Fibroblast of villous mesenchyme (primary cell): ENCODE measurements at regions not wholly inside any gene's neighbourhood (a gene's known extent, or its start where the extent isn't known, plus 50 kb on each side); places are given as distances from the start of the nearest gene placed in this dataset.

Experiments
- DNase-seq: peaks from one replicate; pipeline ENCODE4 v3.0.0-alpha.2; 2010; ENCODE audit warnings: low read depth
- H3K4me3 ChIP-seq: 2 replicates; pipeline ENCODE4 v1.5.1; 2011; ENCODE audit warnings: low read depth, mild to moderate bottlenecking, low read length
- TF ChIP-seq, protein P1 (sequence below): IDR thresholded peaks from 2 replicates; pipeline ENCODE4 v1.5.1; 2012; ENCODE audit warnings: low read depth, mild to moderate bottlenecking, low read length; ENCODE audit not compliant: insufficient read depth

DNA sequence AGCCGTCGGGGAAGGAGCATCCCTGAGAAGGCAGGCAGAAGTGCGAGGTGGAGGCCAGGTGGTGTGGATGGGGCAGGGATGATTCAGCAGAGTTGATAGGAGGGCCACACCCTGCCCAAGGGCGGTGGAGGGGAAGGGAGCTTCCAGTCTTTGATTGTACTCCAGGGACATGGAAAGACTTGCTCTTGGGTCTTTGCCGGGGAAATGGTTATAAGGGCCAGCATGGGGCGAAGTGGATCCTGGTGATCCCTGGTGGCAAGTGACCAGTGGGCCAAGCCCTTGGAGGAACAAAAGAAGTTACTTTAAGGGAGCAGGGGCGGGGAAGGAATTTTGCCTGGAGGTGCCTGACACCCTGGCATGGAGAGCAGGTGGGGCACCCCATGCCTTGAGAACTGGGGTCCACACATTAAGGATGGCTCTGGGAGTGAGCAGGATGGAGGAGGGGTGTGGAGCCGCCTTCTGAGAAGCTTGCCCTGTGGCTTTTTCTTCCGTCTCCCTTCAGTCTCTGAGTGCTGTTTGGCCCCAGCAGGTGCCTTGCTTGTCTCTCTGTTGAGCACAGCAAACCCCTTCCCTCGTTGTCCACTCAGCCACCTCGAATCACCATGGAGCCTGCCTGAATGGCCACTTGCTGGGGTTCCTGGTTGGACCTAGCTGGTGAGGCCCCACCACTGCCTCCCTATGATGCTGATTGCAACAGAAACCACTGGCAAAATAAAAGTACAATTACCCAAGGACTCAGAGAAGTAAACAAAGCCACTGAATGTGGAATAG is 83.9 kb downstream of the RAMP3 start:
- DNase-seq = no peak
- TF ChIP-seq, protein P1, sequence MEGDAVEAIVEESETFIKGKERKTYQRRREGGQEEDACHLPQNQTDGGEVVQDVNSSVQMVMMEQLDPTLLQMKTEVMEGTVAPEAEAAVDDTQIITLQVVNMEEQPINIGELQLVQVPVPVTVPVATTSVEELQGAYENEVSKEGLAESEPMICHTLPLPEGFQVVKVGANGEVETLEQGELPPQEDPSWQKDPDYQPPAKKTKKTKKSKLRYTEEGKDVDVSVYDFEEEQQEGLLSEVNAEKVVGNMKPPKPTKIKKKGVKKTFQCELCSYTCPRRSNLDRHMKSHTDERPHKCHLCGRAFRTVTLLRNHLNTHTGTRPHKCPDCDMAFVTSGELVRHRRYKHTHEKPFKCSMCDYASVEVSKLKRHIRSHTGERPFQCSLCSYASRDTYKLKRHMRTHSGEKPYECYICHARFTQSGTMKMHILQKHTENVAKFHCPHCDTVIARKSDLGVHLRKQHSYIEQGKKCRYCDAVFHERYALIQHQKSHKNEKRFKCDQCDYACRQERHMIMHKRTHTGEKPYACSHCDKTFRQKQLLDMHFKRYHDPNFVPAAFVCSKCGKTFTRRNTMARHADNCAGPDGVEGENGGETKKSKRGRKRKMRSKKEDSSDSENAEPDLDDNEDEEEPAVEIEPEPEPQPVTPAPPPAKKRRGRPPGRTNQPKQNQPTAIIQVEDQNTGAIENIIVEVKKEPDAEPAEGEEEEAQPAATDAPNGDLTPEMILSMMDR = no peak
- no peak overlapping the region for H3K4me3 ChIP-seq

DNA sequence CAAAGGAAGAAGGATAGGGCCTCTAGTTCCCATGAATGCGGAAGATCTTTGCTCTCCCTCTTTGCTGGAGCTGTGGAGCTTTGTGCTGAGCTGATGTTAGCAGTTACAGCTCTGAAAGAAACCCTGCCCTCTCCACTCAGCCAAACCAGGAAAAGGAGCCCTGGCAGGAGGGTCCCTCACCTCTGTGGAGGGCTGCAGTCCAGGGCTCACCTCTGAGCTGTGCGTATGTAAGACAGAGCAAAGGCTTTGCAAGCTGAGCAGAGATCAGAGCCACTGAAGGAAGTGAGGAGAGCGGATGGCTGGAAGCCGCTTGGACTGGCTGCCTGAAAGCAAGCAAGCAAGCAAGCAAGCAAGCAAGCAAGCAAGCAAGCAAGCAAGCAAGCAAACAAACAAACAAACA is 84.7 kb downstream of the RAMP3 start:
- TF ChIP-seq, protein P1 = no peak
- H3K4me3 ChIP-seq = no peak overlapping the region
- DNase-seq = no peak

DNA sequence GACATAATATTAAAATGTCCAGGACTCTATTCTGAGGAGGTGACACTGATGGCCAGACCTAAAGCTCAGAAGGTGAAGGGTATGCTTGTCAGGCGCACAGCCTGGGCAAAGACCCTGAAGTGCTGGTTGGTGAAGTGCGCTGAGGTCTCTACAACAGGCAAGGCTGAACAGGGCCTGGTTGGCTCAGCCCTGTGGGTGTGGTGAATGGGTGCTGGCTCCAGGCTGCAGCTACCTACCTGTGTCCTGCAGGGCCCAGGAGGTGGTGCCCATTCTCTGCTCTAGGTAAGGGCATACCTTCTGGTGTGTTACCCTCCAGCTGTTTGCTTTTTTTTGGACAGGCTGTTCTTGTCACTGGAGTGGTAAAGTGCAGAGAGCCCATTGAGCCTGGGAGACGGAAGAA is 85.1 kb downstream of the RAMP3 start:
- TF ChIP-seq, protein P1 = no peak
- DNase-seq = no peak
- no peak overlapping the region for H3K4me3 ChIP-seq

DNA sequence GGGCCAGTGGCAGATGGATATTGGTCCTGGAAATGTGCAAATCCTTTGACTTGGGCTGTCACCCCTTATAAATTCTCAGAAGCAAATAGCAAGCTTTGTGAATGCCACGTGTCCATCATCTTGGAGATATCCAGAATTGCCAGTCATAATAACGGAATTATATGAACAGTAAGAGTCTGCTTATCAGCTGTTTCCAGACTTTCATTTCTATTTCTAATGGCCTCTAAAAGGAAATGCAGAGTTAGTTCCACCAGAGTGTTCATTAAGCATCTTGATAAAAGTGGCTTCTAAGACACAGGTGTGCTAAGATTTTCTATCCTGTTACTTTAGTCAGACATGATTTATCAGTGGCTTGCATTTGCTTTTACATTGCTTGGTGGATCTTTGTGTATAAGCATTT is 87.4 kb downstream of the RAMP3 start:
- TF ChIP-seq, protein P1 = no peak
- H3K4me3 ChIP-seq = no peak overlapping the region
- no peak for DNase-seq

DNA sequence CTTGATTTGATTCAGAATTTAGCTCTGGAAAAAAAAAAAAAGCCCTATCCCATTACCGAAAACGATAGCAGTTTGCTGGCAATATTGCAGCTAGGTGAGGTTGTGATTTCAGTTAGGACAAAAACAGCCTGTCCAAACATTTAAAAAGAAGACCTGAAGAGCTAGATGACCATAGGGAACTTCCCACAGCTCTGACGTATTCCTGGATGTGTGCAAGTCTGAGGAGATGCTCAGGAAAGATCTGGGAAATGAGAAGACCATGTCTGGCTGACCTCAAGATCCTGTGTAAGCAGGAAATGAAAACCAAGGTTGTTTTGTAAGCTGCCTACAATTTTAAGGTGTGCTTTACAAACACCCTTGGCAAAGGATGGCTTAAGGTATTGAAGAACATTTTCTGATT is 88.7 kb downstream of the RAMP3 start:
- no peak overlapping the region for H3K4me3 ChIP-seq
- no peak for DNase-seq
- TF ChIP-seq, protein P1 = no peak

DNA sequence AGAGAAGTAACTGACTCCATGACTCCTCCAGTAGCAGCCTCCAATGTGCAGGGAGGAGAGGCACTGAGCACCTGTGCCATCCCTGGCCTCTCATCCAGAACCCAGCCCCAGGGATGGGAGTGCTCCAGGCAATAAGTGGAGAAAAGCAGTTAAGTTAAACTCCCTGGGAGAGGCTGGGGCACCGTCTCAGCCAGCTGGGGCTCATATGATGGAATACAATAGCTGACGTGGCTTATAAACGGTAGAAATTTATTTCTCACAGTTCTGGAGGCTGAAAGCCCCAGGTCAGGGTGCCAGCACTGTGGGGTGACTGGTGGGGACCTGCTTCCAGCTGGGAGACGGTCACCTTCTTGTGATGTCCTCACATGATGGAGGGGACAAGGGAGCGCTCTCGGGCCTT is 94.7 kb downstream of the RAMP3 start:
- H3K4me3 ChIP-seq = no peak overlapping the region
- TF ChIP-seq, protein P1 = no peak
- no peak for DNase-seq

DNA sequence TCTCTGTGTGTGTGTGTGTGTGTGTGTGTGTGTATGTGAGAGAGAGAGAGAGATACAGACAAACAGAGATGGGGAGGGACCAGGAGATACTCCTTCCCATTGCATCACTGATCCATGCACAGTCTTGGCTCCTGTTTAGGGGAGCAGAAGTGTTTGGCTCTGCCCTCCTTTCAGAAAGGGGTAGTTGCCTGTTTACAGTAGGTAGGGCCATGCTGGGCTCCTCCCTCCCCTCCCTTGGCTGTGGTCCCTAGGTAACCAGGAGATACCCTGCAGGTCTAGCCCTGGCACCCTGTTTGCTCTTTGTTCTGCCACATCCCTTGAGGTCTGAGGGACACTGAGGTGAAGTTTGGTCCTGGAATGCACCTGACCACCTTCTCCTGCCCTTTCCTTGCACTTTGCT is 95.3 kb downstream of the RAMP3 start:
- no peak overlapping the region for H3K4me3 ChIP-seq
- DNase-seq = no peak
- TF ChIP-seq, protein P1 = no peak
